T1000 (cell line): ENCODE measurements at regions not wholly inside any gene's neighbourhood (a gene's known extent, or its start where the extent isn't known, plus 50 kb on each side); places are given as distances from the start of the nearest gene placed in this dataset.
"Not testable (repeated sequence)": the region's sequence is repeated elsewhere in the genome, so short reads cannot be mapped to it uniquely, and the experiment has no call there.

Source experiments
- DNase-seq: peaks from one replicate; lab custom pipeline; 2025; ENCODE audit warnings: mixed read lengths; lab: John Stamatoyannopoulos, UW

DNA sequence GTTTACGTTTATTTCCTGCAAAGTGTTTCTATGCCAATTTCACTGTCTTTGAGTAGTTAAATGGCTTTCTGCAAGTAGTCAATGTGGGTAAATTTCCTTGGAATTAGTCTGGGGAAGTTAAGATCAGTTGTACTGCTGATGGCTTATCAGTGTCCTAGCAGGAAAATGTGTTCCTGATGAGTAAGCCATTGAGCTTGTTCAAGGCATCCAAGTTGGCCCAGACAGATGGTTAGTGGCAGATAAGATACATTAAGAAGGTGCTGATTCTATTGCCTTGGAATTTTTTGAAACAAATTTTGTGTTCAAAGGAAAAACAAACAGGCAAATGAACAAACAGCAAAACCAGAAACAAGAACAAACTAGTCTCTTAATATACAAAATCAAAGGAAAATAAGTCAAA, 258.4 kb downstream of the MAP2K6 start:
- DNase-seq: no peak

DNA sequence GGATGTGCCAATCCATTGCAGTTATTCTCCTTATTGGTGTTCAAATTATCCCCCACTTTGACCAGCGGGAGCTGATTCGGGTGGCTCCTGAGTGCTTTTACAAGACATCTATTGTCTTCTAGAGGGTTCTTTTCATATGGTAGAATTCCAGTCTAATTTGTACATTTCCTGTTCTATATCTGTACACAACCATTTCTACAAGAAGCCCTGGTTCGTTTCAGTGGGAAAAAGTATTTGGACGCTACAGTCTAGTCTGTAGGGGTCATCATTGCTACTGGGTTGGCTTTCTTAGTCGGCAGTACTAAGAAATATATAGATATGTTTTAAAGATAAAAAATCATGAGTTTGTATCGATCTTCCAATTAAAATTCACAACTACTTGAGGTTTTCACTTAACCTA, 262.6 kb downstream of the MAP2K6 start:
- no peak for DNase-seq

DNA sequence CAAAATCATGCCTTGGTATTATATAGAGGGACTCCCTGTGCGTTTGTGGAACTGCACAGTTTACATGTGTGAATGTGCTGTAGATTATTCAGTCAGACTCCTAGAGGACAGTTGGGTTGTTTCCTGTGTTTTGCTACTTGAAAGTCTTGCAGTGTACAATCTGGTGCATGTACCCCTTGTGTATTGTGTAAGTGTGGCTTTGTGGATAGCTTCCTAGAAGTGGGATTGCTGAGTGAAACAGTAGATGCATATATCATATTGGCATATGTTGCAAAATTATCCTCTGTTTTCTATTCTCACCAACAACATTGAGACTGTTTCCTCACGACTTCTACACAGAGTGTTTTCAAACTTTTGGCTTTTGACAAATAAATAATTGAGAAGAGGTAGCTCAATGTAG, 263.7 kb downstream of the MAP2K6 start:
- no peak for DNase-seq

DNA sequence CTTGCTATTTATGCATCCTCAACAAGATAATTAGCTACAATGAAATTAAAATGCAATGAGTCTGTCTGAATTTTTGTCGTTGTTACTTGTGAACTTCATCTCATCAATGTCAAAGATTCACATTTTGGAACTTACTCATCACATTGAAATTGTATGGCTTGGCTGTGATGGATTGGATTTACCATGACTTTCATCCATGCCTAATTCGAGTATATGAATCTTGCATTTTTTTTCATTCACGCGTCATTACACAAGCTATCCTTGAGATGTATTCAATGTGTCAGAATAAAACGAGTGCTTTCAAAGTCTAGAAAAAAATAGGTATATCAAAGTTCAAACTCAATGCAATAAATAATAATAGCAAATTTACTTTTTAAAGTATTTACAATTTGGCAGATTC, 265.3 kb downstream of the MAP2K6 start:
- no peak for DNase-seq

DNA sequence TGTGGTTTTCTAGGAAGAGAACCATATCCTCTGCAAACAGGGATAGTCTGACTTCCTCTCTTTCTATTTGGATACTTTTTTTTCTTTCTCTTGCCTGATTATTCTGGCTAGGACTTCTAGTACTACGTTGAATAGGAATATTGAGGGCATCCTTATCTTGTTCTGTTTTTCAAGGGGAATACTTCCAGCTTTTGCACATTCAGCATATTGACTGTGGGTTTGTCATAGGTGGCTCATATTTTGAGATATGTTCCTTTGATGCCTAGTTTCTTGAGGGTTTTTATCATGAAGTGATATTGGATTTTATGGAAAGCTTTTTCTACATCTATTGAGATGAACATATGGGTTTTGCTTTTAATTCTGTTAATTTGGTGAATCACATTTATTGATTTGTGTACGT, 269.8 kb downstream of the MAP2K6 start:
- no peak for DNase-seq

DNA sequence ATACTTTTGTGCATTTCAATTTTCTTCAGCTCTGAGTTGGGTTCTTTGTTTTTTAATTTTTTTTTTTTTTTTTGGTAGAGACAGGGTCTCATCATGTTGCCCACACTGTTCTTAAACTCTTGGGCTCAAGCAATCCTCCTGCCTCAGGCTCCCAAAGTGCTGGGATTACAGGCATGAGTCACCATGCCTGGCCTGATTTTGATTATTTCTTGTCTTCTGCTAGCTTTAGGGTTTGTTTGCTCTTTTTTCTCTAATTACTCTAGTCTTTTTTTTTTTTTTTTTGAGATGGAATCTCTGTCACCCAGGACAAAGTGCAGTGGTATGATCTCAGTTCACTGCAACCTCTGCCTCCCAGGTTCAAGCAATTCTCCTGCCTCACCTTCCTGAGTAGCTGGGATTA, 270.7 kb downstream of the MAP2K6 start:
- DNase-seq: not testable (repeated sequence)

DNA sequence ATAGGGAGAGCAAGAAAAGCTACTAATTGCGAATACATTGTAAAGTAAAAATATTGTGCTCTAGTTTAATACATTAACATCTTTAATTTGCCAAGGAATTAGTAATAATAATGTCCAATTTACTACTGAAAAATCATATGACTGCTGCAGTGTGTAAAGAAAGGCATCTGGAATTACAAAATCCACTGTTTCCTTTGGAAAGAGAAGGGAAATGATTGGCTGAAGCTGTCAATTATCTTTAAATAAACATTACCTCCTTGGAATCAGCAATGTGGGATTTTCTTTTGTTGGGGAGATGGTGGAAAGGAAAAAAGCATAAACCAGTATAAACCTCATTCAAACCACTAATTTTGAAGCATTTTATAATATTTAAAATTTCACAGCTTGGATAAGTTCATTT, 276.0 kb downstream of the MAP2K6 start:
- no peak for DNase-seq

DNA sequence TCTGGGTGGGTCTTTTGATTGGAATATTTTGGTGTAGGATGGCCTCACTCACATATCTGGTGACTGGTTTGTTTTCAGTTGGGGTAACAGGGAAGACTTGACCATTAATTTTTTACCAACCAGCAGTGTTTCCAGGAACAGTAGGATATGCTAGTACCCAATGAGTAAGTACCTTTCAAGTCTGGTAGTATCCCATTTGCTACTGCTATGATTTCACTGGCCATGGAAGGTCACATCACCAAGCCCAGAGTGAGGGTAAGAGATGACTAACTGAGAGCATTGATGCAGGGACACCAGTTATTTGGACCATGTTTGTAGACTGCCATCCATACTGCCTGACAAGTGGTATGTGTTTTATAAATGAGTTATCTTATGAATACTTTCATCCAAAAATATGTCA, 277.7 kb downstream of the MAP2K6 start:
- no peak for DNase-seq

DNA sequence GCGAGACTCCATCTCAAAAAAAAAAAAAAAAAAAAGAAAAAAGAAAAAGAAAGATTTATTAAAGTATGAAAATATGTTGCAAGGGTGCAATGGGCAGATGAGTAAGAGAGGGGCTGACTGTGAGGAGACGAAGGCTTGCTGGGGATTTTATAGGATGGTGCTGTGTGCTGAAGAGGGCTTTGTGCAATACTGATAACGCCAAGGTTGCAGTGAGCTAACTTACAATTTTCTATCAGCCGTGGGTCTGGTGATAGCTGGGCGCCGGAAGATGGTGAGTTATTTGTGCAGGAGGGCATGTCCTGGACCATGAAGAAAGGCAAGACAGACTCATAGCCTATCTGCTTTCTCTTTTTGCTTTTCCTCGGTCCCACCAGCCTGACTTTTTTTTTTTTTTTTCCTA, 281.1 kb downstream of the MAP2K6 start:
- no peak for DNase-seq

DNA sequence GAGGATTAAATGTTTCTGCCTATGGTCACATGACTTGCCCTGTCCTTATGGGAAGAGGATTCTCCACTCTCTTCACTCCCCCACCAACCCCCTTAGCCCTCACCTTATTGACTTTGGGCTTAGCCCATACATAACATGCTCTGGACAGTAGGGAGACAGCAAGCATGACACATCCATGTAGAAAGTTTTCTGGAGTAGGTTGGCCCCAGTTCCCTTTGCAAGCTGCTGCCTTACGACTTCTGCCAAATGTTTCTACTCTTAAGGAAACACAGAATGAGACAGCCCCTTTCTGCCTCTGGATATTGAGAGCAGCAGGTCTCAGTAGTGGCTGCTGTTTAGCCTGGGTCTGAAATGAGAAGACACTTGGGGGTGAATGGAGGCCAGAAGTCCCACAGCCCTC, 282.2 kb downstream of the MAP2K6 start:
- DNase-seq: no peak

DNA sequence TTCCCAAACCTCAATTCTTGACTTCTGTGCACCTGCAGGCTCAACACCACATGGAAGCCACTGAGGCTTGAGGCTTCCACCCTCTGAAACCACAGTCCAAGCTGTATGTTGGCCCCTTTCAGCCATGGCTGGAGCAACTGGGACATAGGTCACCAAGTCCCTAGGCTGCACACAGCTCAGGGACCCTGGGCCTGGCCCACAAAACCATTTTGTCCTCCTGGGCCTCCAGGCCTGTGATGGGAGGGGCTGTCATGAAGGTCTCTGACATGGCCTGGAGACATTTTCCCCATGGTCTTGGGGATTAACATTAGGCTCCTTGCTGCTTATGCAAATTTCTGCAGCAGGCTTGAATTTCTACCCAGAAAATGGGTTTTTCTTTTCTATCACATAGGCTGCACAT, 283.9 kb downstream of the MAP2K6 start:
- not testable (repeated sequence) for DNase-seq

DNA sequence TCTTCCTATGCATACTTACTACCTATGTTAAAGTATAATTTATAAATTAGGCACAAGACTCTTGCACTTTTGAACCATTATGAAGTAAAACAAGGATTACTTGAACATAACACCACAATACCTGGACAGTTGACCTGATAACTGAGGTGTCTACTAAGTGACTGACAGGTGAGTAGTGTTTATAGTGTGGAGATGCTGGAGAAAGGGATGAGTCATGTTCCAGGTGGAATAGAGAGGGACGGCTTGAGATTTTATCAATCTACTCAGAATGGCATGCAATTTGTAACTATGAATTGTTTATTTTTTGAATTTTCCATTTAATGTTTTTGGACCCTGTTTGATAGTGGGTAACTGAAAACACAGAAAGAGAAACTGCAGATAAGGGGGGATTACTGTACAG, 287.6 kb downstream of the MAP2K6 start:
- DNase-seq: no peak

DNA sequence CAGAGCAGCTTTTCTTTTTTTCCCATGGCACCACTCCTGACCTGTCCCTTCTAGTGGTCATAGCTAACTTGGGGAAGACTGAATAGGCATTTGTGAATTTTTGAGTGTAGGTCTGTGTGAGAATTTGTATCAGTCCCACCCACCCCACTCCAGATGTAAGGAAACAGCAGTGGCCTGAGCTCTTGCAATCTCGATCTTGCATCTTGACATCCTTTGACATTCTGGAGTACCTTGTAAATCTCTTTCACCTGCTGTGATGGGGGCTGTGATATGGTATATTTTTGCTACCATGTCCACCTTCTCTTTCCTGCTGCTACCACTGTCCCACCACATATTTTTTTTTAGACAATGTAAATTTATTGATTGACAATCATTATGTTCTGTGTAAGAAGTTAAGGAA, 289.3 kb downstream of the MAP2K6 start:
- DNase-seq: no peak

DNA sequence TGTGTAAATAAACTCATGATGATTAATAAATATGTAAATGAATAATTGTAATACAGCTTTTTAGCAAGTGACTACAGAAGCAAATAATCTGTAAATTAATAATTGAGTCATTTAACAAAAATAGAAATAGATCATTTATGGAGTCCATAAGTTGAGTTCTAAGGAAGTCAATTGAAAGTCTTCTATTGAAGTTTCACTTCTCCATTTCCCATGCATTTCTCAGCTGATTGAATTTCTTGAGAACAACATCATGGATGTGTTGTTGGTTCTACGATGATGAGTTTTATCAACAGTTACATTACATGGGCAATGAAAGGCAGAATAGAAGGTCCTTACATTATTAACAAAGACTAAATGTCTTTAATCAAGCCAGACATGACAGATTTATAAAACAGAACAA, 290.4 kb downstream of the MAP2K6 start:
- DNase-seq: no peak

DNA sequence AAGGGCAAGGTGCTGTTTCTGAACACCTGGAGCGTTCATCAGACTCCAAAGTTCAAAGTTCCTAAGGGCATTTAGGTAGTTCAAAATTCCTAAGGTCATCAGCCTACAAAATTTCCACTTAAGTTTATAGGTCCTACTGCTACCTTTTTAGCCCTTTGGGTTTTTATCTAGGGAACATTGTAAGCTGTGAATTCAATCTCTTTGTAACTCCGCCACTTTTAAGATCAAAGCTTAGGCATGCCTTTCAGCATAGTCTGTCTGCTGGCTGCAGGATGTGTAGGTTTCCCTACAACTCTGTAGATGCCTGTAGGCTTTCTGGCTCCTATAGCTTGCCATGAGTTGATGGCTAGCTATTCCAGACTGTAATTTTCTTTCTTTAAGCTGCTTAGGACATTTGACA, 291.6 kb downstream of the MAP2K6 start:
- no peak for DNase-seq

DNA sequence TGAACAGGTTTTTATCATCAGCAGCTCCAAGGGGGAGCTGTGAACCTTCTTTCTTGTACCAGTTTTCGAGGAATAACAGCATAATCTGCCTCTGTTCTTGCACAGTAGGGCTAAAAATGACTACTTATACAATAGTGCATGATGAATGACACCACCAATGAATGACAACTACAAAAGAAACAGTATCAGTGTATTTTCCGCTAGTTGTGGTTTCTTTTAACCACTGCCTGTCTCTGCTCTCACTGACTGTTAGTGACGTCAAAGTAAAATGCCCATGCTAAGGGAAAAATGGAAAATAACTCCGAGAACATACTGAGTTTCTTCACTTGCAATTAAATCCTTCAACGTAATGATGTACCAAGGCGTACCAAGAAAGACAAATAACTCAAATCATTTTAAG, 294.9 kb downstream of the MAP2K6 start:
- DNase-seq: no peak

DNA sequence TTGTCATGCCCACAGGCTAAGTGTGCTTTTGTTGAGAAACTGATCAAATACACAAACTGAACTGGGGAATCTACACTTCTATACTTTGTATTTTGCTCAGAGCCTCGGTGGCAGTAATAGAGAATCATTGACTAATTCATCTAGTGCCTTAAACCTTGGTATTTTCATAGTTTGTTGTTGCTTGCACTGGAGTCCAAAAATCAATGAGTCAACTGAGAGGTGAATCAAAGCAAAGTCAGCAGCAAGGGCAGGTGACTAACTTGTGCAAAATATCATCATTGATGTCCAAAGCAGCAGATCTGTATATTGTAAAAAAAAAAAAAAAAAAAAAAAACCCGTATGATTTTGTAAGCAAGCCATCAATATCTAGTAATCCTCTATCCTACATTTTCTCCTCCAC, 296.4 kb downstream of the MAP2K6 start:
- DNase-seq: no peak

DNA sequence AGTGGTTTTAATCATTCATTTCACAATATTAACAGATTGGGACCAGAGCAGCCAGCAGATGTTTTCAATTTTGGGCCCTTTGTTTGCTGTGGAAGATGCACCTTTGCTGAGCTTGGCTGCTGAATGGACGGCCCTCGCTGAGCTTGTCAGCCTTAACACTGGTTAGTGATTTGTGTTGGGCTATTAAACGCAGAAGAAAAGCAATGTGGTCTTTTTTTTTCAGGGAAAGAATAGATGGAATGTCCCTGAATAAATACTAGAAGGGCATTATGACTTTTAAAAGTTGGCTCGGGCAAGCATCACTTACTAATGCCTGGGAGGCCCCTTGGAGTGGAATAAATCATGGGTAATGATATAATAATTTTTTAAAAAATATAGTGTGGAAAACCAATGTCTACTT, 297.0 kb downstream of the MAP2K6 start:
- no peak for DNase-seq

DNA sequence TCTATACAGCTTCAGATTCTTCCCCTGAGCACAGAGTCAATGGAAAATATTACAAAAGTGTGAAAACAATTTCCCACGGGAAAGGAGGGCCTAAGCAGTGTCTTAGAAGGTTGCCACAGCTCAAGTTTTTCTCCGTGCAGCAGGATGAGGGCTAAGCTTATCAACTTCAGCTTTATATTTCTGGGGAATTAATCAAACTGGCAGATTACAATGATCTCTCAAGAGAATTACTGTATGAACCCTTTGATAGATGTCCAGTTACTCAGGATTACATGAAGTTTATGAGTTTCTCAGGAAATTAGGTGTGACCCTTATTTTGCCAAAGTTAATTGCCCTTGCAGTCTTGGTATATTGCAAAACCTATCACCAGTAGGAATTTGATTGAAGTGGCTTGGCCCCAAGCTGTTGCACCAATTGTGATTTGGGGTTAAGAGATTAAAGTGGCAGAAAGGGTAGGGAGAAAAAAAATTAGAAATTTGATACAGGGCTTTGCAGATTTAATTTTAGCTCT, 298.4 kb downstream of the MAP2K6 start:
- DNase-seq: no peak

DNA sequence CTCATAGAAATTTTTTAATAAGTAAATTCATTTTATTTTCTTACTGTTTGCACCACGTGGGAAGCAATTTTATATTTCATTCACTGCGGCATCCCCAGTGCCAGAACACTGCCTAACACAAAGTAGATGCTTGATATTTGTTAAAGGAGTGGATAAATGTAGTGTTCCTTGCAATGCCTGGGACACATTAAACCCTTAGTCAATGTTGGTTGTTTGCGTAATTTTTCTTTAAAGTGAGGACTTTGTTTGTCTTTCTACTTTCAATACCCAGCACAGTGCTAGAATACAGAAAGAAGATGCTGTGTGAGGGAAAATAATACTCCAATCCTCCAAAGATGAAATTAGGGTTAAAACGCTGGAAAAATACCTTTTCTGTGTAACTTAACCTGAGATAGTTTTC, 299.3 kb downstream of the MAP2K6 start:
- DNase-seq: no peak

DNA sequence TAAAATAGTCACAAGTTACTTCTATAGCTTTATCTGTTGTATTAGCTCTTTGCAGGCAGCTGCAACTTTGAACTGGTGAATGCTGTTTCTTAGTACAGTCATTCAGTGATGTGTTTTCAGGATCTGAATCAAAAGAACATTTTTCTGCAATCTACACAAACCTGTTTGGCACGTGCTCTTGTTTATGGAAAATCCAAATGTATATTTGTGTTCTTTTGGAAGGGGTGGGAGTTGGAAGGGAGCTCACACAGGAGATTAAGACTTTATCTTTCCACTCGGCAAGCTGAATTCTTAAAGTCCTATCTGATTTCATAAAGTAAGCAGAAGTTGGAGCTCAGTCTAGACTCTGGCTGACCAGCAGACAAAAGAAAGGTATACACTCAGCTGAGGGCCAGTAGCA, 300.2 kb downstream of the MAP2K6 start:
- no peak for DNase-seq

DNA sequence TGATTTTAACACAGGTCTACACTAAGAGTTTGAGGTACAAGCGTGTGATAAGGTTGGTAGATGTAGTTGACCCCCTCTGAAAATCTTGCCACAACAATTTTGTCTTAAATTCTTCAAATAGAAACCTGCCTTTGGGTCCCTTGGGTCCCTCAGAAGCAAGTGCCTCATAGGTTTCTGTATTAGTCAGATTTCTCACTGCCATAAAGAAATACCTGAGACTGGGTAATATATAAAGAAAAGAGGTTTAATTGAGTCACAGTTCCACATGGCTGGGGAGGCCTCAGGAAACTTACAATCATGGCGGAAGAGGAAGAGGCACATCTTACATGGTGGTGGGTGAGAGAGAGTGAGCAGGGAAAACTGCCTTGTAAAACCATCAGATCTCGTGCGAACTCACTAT, 301.2 kb downstream of the MAP2K6 start:
- no peak for DNase-seq

DNA sequence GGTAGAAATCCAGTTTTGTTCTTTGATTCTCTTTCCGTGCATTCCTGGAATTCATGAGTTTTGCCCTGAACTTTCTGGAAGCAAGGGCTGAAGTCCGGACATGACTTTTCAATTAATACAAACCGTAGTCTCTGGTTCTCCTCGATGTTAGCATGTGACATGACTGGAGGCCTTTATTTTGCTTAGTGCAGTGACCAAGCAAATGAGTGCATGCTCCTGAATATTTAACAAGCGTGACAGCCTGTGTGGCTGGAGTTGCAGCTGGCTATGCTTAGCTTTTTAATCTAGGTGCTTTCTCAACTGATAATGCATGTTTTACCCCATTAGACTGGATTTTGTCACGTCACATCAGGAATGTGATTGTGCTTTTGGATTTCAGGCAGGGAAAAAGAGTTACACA, 302.1 kb downstream of the MAP2K6 start:
- no peak for DNase-seq

DNA sequence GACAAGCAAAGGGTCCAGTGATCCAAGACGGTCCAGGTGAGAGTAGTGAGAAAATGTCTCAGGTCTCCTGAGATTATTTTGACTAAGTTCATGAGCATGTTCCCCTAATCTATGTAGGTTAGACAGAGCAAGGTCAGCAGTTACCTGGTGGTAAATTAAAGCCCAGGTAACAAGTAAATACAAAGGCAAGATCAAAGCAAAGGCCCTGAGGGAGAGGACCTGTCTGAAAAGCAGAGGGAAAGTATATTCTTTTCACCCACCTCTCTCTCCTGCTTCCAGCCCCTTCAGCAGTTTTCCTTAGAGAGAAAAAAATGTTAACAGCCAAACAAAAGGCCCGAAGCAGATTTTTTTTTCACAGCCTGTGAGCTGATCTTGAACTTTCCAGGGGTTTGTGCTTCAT, 302.7 kb downstream of the MAP2K6 start:
- no peak for DNase-seq

DNA sequence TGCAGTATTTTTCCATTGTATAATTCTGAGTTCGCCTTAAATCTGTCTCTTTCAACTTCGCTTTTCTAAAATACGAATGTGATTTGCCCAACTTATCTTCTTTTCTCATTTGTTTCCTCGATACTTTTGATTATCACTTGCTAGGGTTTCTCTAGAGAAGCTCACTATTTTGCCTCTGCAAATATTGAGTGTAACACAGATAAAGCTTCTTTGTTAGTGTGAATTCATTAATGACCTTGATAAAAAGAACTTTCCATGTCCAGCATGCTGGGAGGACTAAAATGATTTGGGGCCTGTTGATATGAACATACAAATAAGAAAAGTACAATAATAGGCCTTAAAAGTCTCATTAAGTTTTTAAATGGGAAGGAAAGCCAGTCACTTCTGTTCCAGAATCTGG, 303.3 kb downstream of the MAP2K6 start:
- no peak for DNase-seq
